ENCODE measurements at regions not wholly inside any gene's neighbourhood (a gene's known extent, or its start where the extent isn't known, plus 50 kb on each side); places are given as distances from the start of the nearest gene placed in this dataset.

- DNase-seq (ENCODE audit: low read depth in 2 of 2) = no peak
These were observed 53.3 kb downstream of the C7orf25 start for GRCh38 chr7:42858570-42858969.

GRCh38 chr7:42856605-42856987 lies 55.3 kb downstream of the C7orf25 start:
- no peak for DNase-seq (ENCODE audit: low read depth in 2 of 2)

- DNase-seq (ENCODE audit: low read depth in 2 of 2) = no peak
These were observed 57.2 kb downstream of the C7orf25 start for GRCh38 chr7:42854571-42855118.

- no peak for DNase-seq (ENCODE audit: low read depth in 2 of 2)
These were observed 59.3 kb downstream of the C7orf25 start for GRCh38 chr7:42852531-42852930.

GRCh38 chr7:42843205-42843800 lies 68.6 kb downstream of the C7orf25 start:
- DNase-seq (ENCODE audit: low read depth in 2 of 2) = no peak

DNA sequence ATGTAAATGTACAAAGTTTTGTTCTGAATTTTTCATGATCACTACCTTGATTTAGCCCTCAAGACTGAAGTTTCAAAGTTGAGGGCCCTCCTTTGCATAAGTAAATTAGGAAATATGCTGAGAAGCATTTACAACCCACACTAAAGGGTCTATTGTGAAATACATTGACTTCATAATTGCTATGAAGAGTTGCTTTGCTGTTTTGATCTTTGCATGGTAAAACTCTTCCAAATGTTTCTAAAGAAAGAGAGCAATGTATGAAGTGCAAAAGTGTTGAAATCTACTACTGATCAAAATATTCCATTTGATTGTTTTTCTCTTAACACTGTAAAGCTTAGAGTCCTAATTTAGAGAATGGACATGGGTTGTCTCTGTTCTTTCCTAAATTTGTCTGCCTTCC lies 77.2 kb downstream of the C7orf25 start:
- DNase-seq (ENCODE audit: low read depth in 2 of 2) = no peak

- no peak for DNase-seq (ENCODE audit: low read depth in 2 of 2)
These were observed 78.5 kb downstream of the C7orf25 start for GRCh38 chr7:42833411-42833810.

DNA sequence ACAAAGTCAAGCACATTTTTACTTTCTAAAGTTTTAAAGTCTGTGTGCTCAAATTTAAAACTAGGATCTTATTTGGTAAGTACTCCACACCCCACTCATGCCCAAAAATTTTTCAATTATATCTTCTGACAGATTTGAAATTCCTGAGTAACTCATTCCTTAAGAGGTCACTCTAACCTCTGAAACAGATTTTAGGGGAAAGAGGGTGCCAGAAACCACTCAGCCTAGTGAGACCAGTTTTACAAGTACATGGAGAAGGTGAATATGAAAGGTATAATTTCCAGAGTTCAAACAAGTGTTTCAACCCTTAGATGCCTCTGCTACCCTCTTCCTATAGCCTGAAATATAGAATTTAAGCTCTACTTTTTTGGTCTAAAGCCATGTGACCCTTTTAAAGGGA lies 79.2 kb downstream of the C7orf25 start:
- DNase-seq (ENCODE audit: low read depth in 2 of 2) = no peak

DNA sequence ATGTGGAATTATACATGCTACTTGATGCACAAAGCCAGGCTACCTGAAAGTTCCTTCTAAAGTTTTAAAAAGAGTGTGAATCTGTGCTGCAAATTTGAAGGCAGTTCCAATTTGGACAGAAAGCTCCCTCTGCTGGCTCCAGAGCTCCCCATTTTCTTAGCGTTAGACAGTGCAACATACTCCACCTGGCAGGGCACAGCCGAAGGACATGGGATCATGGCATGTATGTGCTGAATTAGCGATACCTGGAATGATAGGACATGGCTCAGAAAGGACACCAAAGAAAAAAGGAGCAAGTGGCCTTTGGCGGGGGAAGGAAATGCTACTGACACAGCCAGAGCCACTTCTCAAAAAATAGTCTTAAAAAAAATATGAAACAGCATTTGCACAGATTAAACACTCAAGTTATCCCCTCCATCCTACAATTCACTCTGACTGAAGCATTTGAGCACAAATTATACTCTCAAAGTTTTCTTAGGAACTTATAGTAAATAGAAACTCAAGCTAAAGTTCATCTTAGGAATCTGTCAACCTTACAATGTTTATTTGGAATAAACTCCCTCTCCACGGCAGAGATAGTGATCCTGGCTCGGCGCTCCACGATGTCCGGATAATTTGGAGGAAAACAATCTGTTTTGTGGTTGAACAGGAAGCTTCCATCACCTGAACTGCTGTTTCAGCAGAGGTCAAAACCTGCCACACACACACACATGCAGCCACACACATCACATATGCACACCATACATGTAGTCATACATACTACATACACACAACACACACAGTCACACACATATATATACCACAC lies 80.0 kb downstream of the C7orf25 start:
- no peak for DNase-seq (ENCODE audit: low read depth in 2 of 2)

GRCh38 chr7:42831006-42831717 lies 80.7 kb downstream of the C7orf25 start:
- no peak for DNase-seq (ENCODE audit: low read depth in 2 of 2)

DNA sequence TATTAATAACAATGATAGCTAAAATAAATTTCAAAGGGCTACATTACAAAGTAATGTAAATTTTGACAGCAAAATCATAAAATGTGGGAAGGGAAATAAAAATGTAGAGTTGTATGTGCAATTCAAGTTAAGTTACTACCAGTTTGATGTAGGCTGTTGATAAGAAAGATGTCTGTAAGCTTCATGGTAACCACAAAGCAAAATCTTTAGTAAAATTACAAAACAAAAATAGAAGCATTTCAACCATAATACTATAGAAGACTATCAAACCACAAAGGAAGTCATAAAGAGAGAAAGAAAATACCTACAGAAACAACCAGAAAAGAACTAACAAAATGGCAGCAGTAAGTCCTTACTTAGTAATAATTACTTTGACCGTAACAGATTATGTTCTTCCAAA lies 99.1 kb downstream of the C7orf25 start:
- DNase-seq (ENCODE audit: low read depth in 2 of 2) = no peak

GRCh38 chr7:42805601-42806000 lies 106.3 kb downstream of the C7orf25 start:
- DNase-seq (ENCODE audit: low read depth in 2 of 2) = no peak

DNA sequence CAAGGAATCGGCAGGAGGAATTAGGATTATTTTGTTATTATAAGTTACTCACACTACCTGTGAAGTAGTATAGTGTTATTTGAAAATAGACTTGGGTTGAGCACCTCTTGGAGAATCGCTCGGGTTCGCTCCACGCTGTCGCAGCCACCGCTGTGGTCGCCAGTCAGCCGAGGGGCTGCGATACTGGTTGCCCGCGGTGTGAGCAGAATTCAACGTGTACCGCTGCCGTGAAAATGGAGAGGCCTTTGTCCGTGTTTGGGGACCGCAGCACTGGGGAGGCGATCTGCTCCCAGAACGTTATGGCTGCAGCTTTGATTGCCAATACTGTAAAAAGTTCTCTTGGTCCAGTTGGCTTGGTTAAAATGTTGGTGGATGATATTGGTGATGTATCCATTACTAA lies 117.2 kb downstream of the C7orf25 start:
- DNase-seq (ENCODE audit: low read depth in 2 of 2) = no peak

- DNase-seq (ENCODE audit: low read depth in 2 of 2) = no peak
These were observed 119.0 kb downstream of the C7orf25 start for GRCh38 chr7:42792841-42793240.

GRCh38 chr7:42790196-42790595 lies 121.7 kb downstream of the C7orf25 start:
- no peak for DNase-seq (ENCODE audit: low read depth in 2 of 2)

- DNase-seq (ENCODE audit: low read depth in 2 of 2) = no peak
These were observed 137.4 kb downstream of the C7orf25 start for GRCh38 chr7:42774436-42774835.

- DNase-seq (ENCODE audit: low read depth in 2 of 2) = no peak
These were observed 141.8 kb downstream of the C7orf25 start for GRCh38 chr7:42770114-42770513.

DNA sequence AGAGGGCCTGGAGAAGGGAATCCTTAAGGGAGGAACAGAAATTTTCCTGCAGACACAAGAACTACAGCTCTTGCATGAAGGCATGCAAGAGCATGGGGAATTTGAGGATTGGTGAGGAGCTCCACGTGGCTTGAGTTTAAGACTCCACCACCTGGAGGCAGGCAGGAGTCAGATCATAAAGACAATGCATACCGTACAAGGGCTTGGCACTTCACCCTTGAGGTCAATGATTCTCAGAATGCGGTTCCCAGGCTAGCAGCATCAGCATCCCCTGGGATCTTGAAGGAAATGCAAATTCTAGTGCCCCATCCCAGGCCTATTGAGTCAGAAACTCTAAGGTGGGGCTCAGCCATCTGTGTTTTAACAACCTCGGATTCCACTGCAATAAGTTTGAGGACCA lies 143.8 kb downstream of the C7orf25 start:
- DNase-seq (ENCODE audit: low read depth in 2 of 2) = no peak

- no peak for DNase-seq (ENCODE audit: low read depth in 2 of 2)
These were observed 145.0 kb downstream of the C7orf25 start for GRCh38 chr7:42766782-42767423.

DNA sequence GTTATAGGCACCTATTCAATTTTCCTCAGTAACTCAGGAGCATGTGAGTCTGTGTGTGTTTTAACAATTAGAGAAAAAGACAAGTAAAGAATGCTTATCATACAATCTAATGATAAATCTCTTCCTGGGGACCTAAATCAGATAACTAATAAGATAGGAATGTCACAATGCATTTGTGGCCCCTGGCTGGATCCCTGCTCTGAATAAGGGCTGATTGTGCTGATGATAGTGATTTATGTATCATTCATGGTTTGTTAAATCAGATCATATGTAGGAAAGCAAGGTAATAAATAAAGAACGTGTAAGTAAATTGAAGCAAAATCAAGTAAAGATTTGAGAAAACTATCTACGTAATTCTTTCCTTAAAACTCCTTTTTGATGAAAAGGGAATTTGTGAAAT lies 145.9 kb downstream of the C7orf25 start:
- DNase-seq (ENCODE audit: low read depth in 2 of 2) = no peak

DNA sequence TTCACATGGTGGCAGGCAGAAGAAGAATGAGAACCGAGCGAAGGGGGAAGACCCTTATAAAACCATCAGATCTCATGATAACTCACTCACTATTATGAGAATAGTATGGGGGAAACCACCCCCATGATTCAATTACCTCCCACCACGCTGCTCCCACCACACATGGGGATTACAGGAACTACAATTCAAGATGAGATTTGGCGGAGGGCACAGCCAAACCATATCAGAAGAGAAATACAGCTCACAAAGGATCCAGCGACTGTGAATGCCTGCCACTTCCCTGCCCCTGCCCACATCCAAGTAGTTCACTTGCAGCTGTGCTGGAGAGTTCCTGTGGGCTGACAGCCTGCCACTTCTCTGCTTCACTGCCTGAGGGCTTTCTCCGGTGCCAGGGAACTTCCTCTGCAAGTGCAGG lies 148.7 kb downstream of the C7orf25 start:
- DNase-seq (ENCODE audit: low read depth in 2 of 2) = no peak

GRCh38 chr7:42761486-42761885 lies 150.4 kb downstream of the C7orf25 start:
- no peak for DNase-seq (ENCODE audit: low read depth in 2 of 2)
